ENCODE measurements at regions not wholly inside any gene's neighbourhood (a gene's known extent, or its start where the extent isn't known, plus 50 kb on each side); places are given as distances from the start of the nearest gene placed in this dataset.

- Histone ChIP-seq H3K4me3 (no peak overlapping the region), H3K27me3 (no peaks in the 10 kb centered on the region), H3K9ac (ENCODE audit: low read depth in 2 of 2, low read length in 2 of 2) (no peak overlapping the region), H3K27ac (no peak overlapping the region), H3K9me3 (no peaks in the 10 kb centered on the region), H3K4me1 (no peaks in the 10 kb centered on the region), H3K36me3 (no peaks in the 10 kb centered on the region)
- DNase-seq = no peak
- intact Hi-C loops (cut with DNase I) = no loop called here
- TF ChIP-seq, protein P1, sequence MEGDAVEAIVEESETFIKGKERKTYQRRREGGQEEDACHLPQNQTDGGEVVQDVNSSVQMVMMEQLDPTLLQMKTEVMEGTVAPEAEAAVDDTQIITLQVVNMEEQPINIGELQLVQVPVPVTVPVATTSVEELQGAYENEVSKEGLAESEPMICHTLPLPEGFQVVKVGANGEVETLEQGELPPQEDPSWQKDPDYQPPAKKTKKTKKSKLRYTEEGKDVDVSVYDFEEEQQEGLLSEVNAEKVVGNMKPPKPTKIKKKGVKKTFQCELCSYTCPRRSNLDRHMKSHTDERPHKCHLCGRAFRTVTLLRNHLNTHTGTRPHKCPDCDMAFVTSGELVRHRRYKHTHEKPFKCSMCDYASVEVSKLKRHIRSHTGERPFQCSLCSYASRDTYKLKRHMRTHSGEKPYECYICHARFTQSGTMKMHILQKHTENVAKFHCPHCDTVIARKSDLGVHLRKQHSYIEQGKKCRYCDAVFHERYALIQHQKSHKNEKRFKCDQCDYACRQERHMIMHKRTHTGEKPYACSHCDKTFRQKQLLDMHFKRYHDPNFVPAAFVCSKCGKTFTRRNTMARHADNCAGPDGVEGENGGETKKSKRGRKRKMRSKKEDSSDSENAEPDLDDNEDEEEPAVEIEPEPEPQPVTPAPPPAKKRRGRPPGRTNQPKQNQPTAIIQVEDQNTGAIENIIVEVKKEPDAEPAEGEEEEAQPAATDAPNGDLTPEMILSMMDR (IDR thresholded peaks at IDR 0.05) = no peak
Observed at GRCh38 chr9:82140471-82140870, 151.9 kb downstream of the SPATA31D1 start.

DNA sequence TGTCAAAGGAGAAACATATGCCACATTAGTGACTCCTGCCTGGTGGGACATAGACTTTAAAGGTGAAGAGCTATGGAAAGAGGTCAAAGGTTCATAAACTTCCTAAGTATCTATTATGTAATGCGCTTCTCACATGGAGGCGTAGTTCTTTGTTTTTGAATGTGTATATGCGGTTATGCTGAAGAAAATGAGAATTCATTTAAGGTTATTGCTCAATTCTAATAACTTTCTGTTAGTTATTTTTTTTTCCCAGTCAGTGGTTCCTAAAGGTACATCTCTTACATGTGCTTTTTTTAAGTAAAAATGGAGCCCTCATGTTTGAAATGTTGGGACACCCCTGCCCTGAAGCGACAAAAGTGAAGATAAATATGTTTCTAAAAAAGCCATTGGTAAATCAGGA is 156.2 kb downstream of the SPATA31D1 start:
- no peaks in the 10 kb centered on the region for H3K4me1 ChIP-seq
- no peaks in the 10 kb centered on the region for H3K36me3 ChIP-seq
- no peak overlapping the region for H3K4me3 ChIP-seq
- no peak for DNase-seq
- intact Hi-C loops (cut with DNase I) = no loop called here
- H3K27ac ChIP-seq = no peak overlapping the region
- no peaks in the 10 kb centered on the region for H3K27me3 ChIP-seq
- H3K9me3 ChIP-seq = no peaks in the 10 kb centered on the region
- H3K9ac ChIP-seq (ENCODE audit: low read depth in 2 of 2, low read length in 2 of 2) = no peak overlapping the region
- TF ChIP-seq, protein P1 (IDR thresholded peaks at IDR 0.05) = no peak

GRCh38 chr9:82146677-82147076 is 158.1 kb downstream of the SPATA31D1 start:
- no peak overlapping the region for H3K9ac ChIP-seq (ENCODE audit: low read depth in 2 of 2, low read length in 2 of 2)
- H3K4me1 ChIP-seq = no peaks in the 10 kb centered on the region
- no peaks in the 10 kb centered on the region for H3K27me3 ChIP-seq
- H3K36me3 ChIP-seq = no peaks in the 10 kb centered on the region
- intact Hi-C loops (cut with DNase I) = no loop called here
- no peak overlapping the region for H3K4me3 ChIP-seq
- no peak for DNase-seq
- no peak overlapping the region for H3K27ac ChIP-seq
- H3K9me3 ChIP-seq = no peaks in the 10 kb centered on the region
- TF ChIP-seq, protein P1 (IDR thresholded peaks at IDR 0.05) = no peak

- Histone ChIP-seq H3K36me3 (no peaks in the 10 kb centered on the region), H3K4me1 (no peaks in the 10 kb centered on the region), H3K9ac (ENCODE audit: low read depth in 2 of 2, low read length in 2 of 2) (no peak overlapping the region), H3K9me3 (no peaks in the 10 kb centered on the region), H3K27ac (no peak overlapping the region), H3K4me3 (no peak overlapping the region), H3K27me3 (no peaks in the 10 kb centered on the region)
- intact Hi-C loops (cut with DNase I) = no loop called here
- DNase-seq = no peak
- TF ChIP-seq, protein P1 (IDR thresholded peaks at IDR 0.05) = no peak
Observed at GRCh38 chr9:82147798-82148425, 159.3 kb downstream of the SPATA31D1 start.

DNA sequence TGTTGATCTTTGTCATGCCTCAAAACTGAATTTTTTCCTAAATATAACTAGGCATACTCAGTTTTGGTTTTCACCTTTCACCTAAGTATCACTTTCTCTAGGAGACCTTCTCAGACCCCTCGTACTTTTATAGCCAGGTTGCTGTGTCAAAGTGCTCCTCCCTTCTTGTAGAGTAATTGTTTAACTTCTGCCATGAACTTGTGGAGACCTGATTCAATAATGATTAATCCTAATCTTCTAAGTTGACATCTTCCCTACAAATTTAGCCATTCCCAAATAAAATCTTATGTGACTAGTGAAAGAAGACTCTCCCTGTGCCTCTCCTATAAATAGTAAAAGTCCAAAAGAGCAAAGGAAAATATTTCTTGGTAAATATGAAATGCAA is 159.8 kb downstream of the SPATA31D1 start:
- no peak overlapping the region for H3K4me3 ChIP-seq
- H3K4me1 ChIP-seq = no peaks in the 10 kb centered on the region
- no peak overlapping the region for H3K9ac ChIP-seq (ENCODE audit: low read depth in 2 of 2, low read length in 2 of 2)
- intact Hi-C loops (cut with DNase I) = no loop called here
- no peaks in the 10 kb centered on the region for H3K27me3 ChIP-seq
- no peaks in the 10 kb centered on the region for H3K36me3 ChIP-seq
- no peak overlapping the region for H3K27ac ChIP-seq
- H3K9me3 ChIP-seq = no peaks in the 10 kb centered on the region
- TF ChIP-seq, protein P1 (IDR thresholded peaks at IDR 0.05) = no peak
- DNase-seq = no peak

Data from colonic mucosa (tissue), 4 donors.